ENCODE measurements at regions not wholly inside any gene's neighbourhood (a gene's known extent, or its start where the extent isn't known, plus 50 kb on each side); places are given as distances from the start of the nearest gene placed in this dataset.

GRCh38 chr5:159774476-159775031 lies 141.7 kb upstream of the ADRA1B start:
- H3K9me3 ChIP-seq (ENCODE audit: severe bottlenecking) = no peaks in the 10 kb centered on the region
- peaks cover 17% of the 10 kb centered on the region for H3K4me1 ChIP-seq (ENCODE audit: insufficient read depth, poor library complexity, severe bottlenecking)
- DNase-seq (ENCODE audit: low spot score) (no peak), ATAC-seq (ENCODE audit: low read depth) (no peak)
- no peaks in the 10 kb centered on the region for H3K36me3 ChIP-seq (ENCODE audit: low read depth)
- no peaks in the 10 kb centered on the region for H3K27me3 ChIP-seq (ENCODE audit: insufficient read depth, poor library complexity, severe bottlenecking)
- no peak overlapping the region for H3K4me3 ChIP-seq (ENCODE audit: severe bottlenecking)
- no peak overlapping the region for H3K27ac ChIP-seq (ENCODE audit: poor library complexity, severe bottlenecking)
- no peak for TF ChIP-seq CTCF (IDR thresholded peaks at IDR 0.05; ENCODE audit: poor library complexity, severe bottlenecking)

- ATAC-seq (ENCODE audit: low read depth) (no peak), DNase-seq (ENCODE audit: low spot score) (no peak)
- no peaks in the 10 kb centered on the region for H3K9me3 ChIP-seq (ENCODE audit: severe bottlenecking)
- peaks cover 17% of the 10 kb centered on the region for H3K4me1 ChIP-seq (ENCODE audit: insufficient read depth, poor library complexity, severe bottlenecking)
- no peaks in the 10 kb centered on the region for H3K36me3 ChIP-seq (ENCODE audit: low read depth)
- H3K27ac ChIP-seq (ENCODE audit: poor library complexity, severe bottlenecking) = no peak overlapping the region
- no peaks in the 10 kb centered on the region for H3K27me3 ChIP-seq (ENCODE audit: insufficient read depth, poor library complexity, severe bottlenecking)
- H3K4me3 ChIP-seq (ENCODE audit: severe bottlenecking) = no peak overlapping the region
- no peak for TF ChIP-seq CTCF (IDR thresholded peaks at IDR 0.05; ENCODE audit: poor library complexity, severe bottlenecking)
Observed at GRCh38 chr5:159775890-159776289, 140.4 kb upstream of the ADRA1B start.

GRCh38 chr5:159777049-159777660 lies 139.1 kb upstream of the ADRA1B start:
- DNase-seq (ENCODE audit: low spot score) = no peak
- no peak for ATAC-seq (ENCODE audit: low read depth)
- peaks cover 24% of the 10 kb centered on the region for H3K4me1 ChIP-seq (ENCODE audit: insufficient read depth, poor library complexity, severe bottlenecking)
- TF ChIP-seq CTCF (IDR thresholded peaks at IDR 0.05; ENCODE audit: poor library complexity, severe bottlenecking) = no peak
- H3K27me3 ChIP-seq (ENCODE audit: insufficient read depth, poor library complexity, severe bottlenecking) = no peaks in the 10 kb centered on the region
- no peak overlapping the region for H3K4me3 ChIP-seq (ENCODE audit: severe bottlenecking)
- H3K9me3 ChIP-seq (ENCODE audit: severe bottlenecking) = no peaks in the 10 kb centered on the region
- no peak overlapping the region for H3K27ac ChIP-seq (ENCODE audit: poor library complexity, severe bottlenecking)
- H3K36me3 ChIP-seq (ENCODE audit: low read depth) = no peaks in the 10 kb centered on the region

GRCh38 chr5:159779481-159779880 lies 136.8 kb upstream of the ADRA1B start:
- ATAC-seq (ENCODE audit: low read depth) (no peak), DNase-seq (ENCODE audit: low spot score) (no peak)
- Histone ChIP-seq H3K4me1 (ENCODE audit: insufficient read depth, poor library complexity, severe bottlenecking) (peaks cover 18% of the 10 kb centered on the region), H3K36me3 (ENCODE audit: low read depth) (no peaks in the 10 kb centered on the region), H3K27ac (ENCODE audit: poor library complexity, severe bottlenecking) (no peak overlapping the region), H3K4me3 (ENCODE audit: severe bottlenecking) (no peak overlapping the region), H3K27me3 (ENCODE audit: insufficient read depth, poor library complexity, severe bottlenecking) (no peaks in the 10 kb centered on the region), H3K9me3 (ENCODE audit: severe bottlenecking) (no peaks in the 10 kb centered on the region)
- TF ChIP-seq CTCF (IDR thresholded peaks at IDR 0.05; ENCODE audit: poor library complexity, severe bottlenecking) = no peak

- Histone ChIP-seq H3K4me1 (ENCODE audit: insufficient read depth, poor library complexity, severe bottlenecking) (peaks cover 18% of the 10 kb centered on the region), H3K36me3 (ENCODE audit: low read depth) (no peaks in the 10 kb centered on the region), H3K27me3 (ENCODE audit: insufficient read depth, poor library complexity, severe bottlenecking) (no peaks in the 10 kb centered on the region), H3K27ac (ENCODE audit: poor library complexity, severe bottlenecking) (no peak overlapping the region), H3K4me3 (ENCODE audit: severe bottlenecking) (no peak overlapping the region), H3K9me3 (ENCODE audit: severe bottlenecking) (no peaks in the 10 kb centered on the region)
- no peak for TF ChIP-seq CTCF (IDR thresholded peaks at IDR 0.05; ENCODE audit: poor library complexity, severe bottlenecking)
- ATAC-seq (ENCODE audit: low read depth) (no peak), DNase-seq (ENCODE audit: low spot score) (no peak)
Observed at GRCh38 chr5:159780246-159780645, 136.0 kb upstream of the ADRA1B start.
